ENCODE measurements at regions not wholly inside any gene's neighbourhood (a gene's known extent, or its start where the extent isn't known, plus 50 kb on each side); places are given as distances from the start of the nearest gene placed in this dataset.
"Not testable (repeated sequence)": the region's sequence is repeated elsewhere in the genome, so short reads cannot be mapped to it uniquely, and the experiment has no call there.

GRCh38 chr3:181533811-181534210, 177.9 kb upstream of the SOX2 start:
- DNase-seq (ENCODE audit: low spot score): no peak

GRCh38 chr3:181530584-181530983, 181.1 kb upstream of the SOX2 start:
- DNase-seq (ENCODE audit: low spot score): no peak

GRCh38 chr3:181521831-181522230, 189.9 kb upstream of the SOX2 start:
- DNase-seq (ENCODE audit: low spot score): no peak

- DNase-seq (ENCODE audit: low spot score): no peak
These were observed 193.5 kb upstream of the SOX2 start for GRCh38 chr3:181518222-181518621.

- no peak for DNase-seq (ENCODE audit: low spot score)
These were observed 198.9 kb upstream of the SOX2 start for GRCh38 chr3:181512787-181513186.

GRCh38 chr3:181510500-181510899, 201.2 kb upstream of the SOX2 start:
- DNase-seq (ENCODE audit: low spot score): no peak

- DNase-seq (ENCODE audit: low spot score): no peak
These were observed 214.4 kb upstream of the SOX2 start for GRCh38 chr3:181497358-181497757.

- no peak for DNase-seq (ENCODE audit: low spot score)
These were observed 218.3 kb upstream of the SOX2 start for GRCh38 chr3:181493423-181493822.

- DNase-seq (ENCODE audit: low spot score): no peak
These were observed 223.2 kb upstream of the SOX2 start for GRCh38 chr3:181488536-181488935.

GRCh38 chr3:181487236-181487978, 224.3 kb upstream of the SOX2 start:
- DNase-seq (ENCODE audit: low spot score): no peak

GRCh38 chr3:181486141-181486885, 225.4 kb upstream of the SOX2 start:
- no peak for DNase-seq (ENCODE audit: low spot score)

- DNase-seq (ENCODE audit: low spot score): no peak
These were observed 227.7 kb upstream of the SOX2 start for GRCh38 chr3:181484026-181484425.

- not testable (repeated sequence) for DNase-seq (ENCODE audit: low spot score)
These were observed 236.6 kb upstream of the SOX2 start for GRCh38 chr3:181475146-181475545.

GRCh38 chr3:181470349-181470748, 241.4 kb upstream of the SOX2 start:
- DNase-seq (ENCODE audit: low spot score): no peak

- no peak for DNase-seq (ENCODE audit: low spot score)
These were observed 247.6 kb upstream of the SOX2 start for GRCh38 chr3:181464033-181464694.

GRCh38 chr3:181461381-181461780, 250.3 kb upstream of the SOX2 start:
- DNase-seq (ENCODE audit: low spot score): no peak

- DNase-seq (ENCODE audit: low spot score): no peak
These were observed 252.2 kb upstream of the SOX2 start for GRCh38 chr3:181459516-181459915.

GRCh38 chr3:181458857-181459256, 252.9 kb upstream of the SOX2 start:
- DNase-seq (ENCODE audit: low spot score): no peak

GRCh38 chr3:181457756-181458155, 254.0 kb upstream of the SOX2 start:
- DNase-seq (ENCODE audit: low spot score): no peak

GRCh38 chr3:181457190-181457589, 254.5 kb upstream of the SOX2 start:
- DNase-seq (ENCODE audit: low spot score): no peak

GRCh38 chr3:181455276-181455675, 256.4 kb upstream of the SOX2 start:
- no peak for DNase-seq (ENCODE audit: low spot score)

GRCh38 chr3:181454451-181455027, 257.2 kb upstream of the SOX2 start:
- DNase-seq (ENCODE audit: low spot score): no peak

- DNase-seq (ENCODE audit: low spot score): no peak
These were observed 265.0 kb upstream of the SOX2 start for GRCh38 chr3:181446741-181447140.
